H9 (cell line): ENCODE measurements at regions not wholly inside any gene's neighbourhood (a gene's known extent, or its start where the extent isn't known, plus 50 kb on each side); places are given as distances from the start of the nearest gene placed in this dataset.

Experiments used
- DNase-seq: peaks from one replicate; pipeline ENCODE4 v3.0.0-alpha.2; 2017
- H2AFZ ChIP-seq: one replicate; pipeline ENCODE4 v1.6.1; 2013; ENCODE audit warnings: mild to moderate bottlenecking, low read length, control low read depth, moderate library complexity
- H2AK5ac ChIP-seq: 2 replicates; pipeline ENCODE4 v1.6.1; 2013; ENCODE audit warnings: low read length, control low read depth, mixed read lengths; ENCODE audit not compliant: insufficient read length
- H2BK120ac ChIP-seq: one replicate; pipeline ENCODE4 v1.6.1; 2013; ENCODE audit warnings: low read depth, mild to moderate bottlenecking, low read length, control low read depth, inconsistent platforms; ENCODE audit not compliant: poor library complexity, severe bottlenecking
- H2BK12ac ChIP-seq: 2 replicates; pipeline ENCODE4 v1.6.1; 2013; ENCODE audit warnings: low read length, control low read depth, mixed read lengths, low read depth; ENCODE audit not compliant: insufficient read length
- H2BK15ac ChIP-seq: 2 replicates; pipeline ENCODE4 v1.6.1; 2013; ENCODE audit warnings: low read depth, low read length, control low read depth
- H2BK20ac ChIP-seq: one replicate; pipeline ENCODE4 v1.6.1; 2013; ENCODE audit warnings: low read depth, mild to moderate bottlenecking, low read length, control low read depth, inconsistent platforms; ENCODE audit not compliant: poor library complexity, severe bottlenecking
- H2BK5ac ChIP-seq: 2 replicates; pipeline ENCODE4 v1.6.1; 2013; ENCODE audit warnings: low read length, control low read depth, mixed read lengths; ENCODE audit not compliant: insufficient read length
- H3K14ac ChIP-seq: 2 replicates; pipeline ENCODE4 v1.6.1; 2013; ENCODE audit warnings: low read length, control low read depth; ENCODE audit not compliant: insufficient read depth
- H3K18ac ChIP-seq: 2 replicates; pipeline ENCODE4 v1.6.1; 2013; ENCODE audit warnings: low read depth, mild to moderate bottlenecking, mixed read lengths, low read length, control low read depth; ENCODE audit not compliant: insufficient read length
- H3K23ac ChIP-seq: 2 replicates; pipeline ENCODE4 v1.6.1; 2013; ENCODE audit warnings: low read length, control low read depth, mixed read lengths, low read depth; ENCODE audit not compliant: insufficient read length
- H3K23me2 ChIP-seq: 2 replicates; pipeline ENCODE4 v1.6.1; 2013; ENCODE audit warnings: low read depth, mild to moderate bottlenecking, mixed read lengths, low read length, control low read depth; ENCODE audit not compliant: insufficient read length, poor library complexity, severe bottlenecking
- H3K27ac ChIP-seq: 2 replicates; pipeline ENCODE4 v1.5.1; 2013; ENCODE audit warnings: low read length, control low read depth, mixed read lengths, low read depth; ENCODE audit not compliant: insufficient read length
- H3K27me3 ChIP-seq: 2 replicates; pipeline ENCODE4 v1.6.1; 2013; ENCODE audit warnings: low read length, control low read depth, inconsistent platforms; ENCODE audit not compliant: insufficient read depth
- H3K4ac ChIP-seq: 2 replicates; pipeline ENCODE4 v1.6.1; 2013; ENCODE audit warnings: low read depth, mild to moderate bottlenecking, control low read depth, inconsistent platforms, low read length, moderate library complexity
- H3K4me1 ChIP-seq: 2 replicates; pipeline ENCODE4 v1.6.1; 2013; ENCODE audit warnings: low read length, control low read depth, inconsistent platforms; ENCODE audit not compliant: insufficient read depth
- H3K4me2 ChIP-seq: 2 replicates; pipeline ENCODE4 v1.6.1; 2013; ENCODE audit warnings: low read length, control low read depth, mixed read lengths; ENCODE audit not compliant: insufficient read length, insufficient read depth
- H3K56ac ChIP-seq: 2 replicates; pipeline ENCODE4 v1.6.1; 2013; ENCODE audit warnings: low read depth, mild to moderate bottlenecking, mixed read lengths, low read length, control low read depth; ENCODE audit not compliant: insufficient read length
- H3K79me1 ChIP-seq: 2 replicates; pipeline ENCODE4 v1.6.1; 2013; ENCODE audit warnings: low read depth, mild to moderate bottlenecking, moderate library complexity, low read length, control low read depth, inconsistent platforms; ENCODE audit not compliant: insufficient read depth, poor library complexity, severe bottlenecking
- H3K79me2 ChIP-seq: 2 replicates; pipeline ENCODE4 v1.6.1; 2013; ENCODE audit warnings: low read length, control low read depth, inconsistent platforms; ENCODE audit not compliant: insufficient read depth
- H3K9ac ChIP-seq: 2 replicates; pipeline ENCODE4 v1.6.1; 2013; ENCODE audit warnings: low read length, control low read depth, mixed read lengths; ENCODE audit not compliant: insufficient read length; ENCODE audit errors: extremely low read depth
- H3K9me3 ChIP-seq: one replicate; pipeline ENCODE4 v1.6.1; 2013; ENCODE audit warnings: low read depth, low read length, inconsistent platforms; ENCODE audit not compliant: control insufficient read depth
- H3T11ph ChIP-seq: one replicate; pipeline ENCODE4 v1.6.1; 2013; ENCODE audit warnings: mild to moderate bottlenecking, low read length, control low read depth, inconsistent platforms
- H4K20me1 ChIP-seq: one replicate; pipeline ENCODE4 v1.6.1; 2013; ENCODE audit not compliant: control insufficient read depth, insufficient read length, insufficient read depth
- H4K5ac ChIP-seq: 2 replicates; pipeline ENCODE4 v1.6.1; 2013; ENCODE audit warnings: low read depth, mild to moderate bottlenecking, mixed read lengths, low read length, control low read depth; ENCODE audit not compliant: insufficient read length
- H4K8ac ChIP-seq: replicated peaks from 2 replicates; pipeline ENCODE4 v1.6.1; 2013; ENCODE audit warnings: low read length, control low read depth, mixed read lengths, low read depth; ENCODE audit not compliant: insufficient read length
- H4K91ac ChIP-seq: 2 replicates; pipeline ENCODE4 v1.6.1; 2013; ENCODE audit warnings: low read depth, mild to moderate bottlenecking, moderate library complexity, mixed read lengths, low read length, control low read depth; ENCODE audit not compliant: insufficient read length
- H3K27ac Mint-ChIP-seq, 3 experiments: 2 replicates in 2 of 3; 3 replicates in 1 of 3; pipeline ENCODE4 v1.8.0; 2020 to 2021; ENCODE audit warnings: mixed read lengths in 3 of 3, mild to moderate bottlenecking in 1 of 3, moderate library complexity in 1 of 3
- H3K27me3 Mint-ChIP-seq: 2 replicates; pipeline ENCODE4 v1.8.0; 2021; ENCODE audit warnings: low read depth, mild to moderate bottlenecking, moderate library complexity, mixed read lengths
- H3K36me3 Mint-ChIP-seq, 3 experiments: 2 replicates in 2 of 3; 3 replicates in 1 of 3; pipeline ENCODE4 v1.8.0; 2020 to 2021; ENCODE audit warnings: low read depth in 3 of 3, mixed read lengths in 3 of 3; ENCODE audit not compliant: insufficient read depth in 1 of 3
- H3K4me1 Mint-ChIP-seq, 2 experiments: 2 replicates each; pipeline ENCODE4 v1.8.0; 2020; ENCODE audit warnings: mixed read lengths in 2 of 2
- H3K4me3 Mint-ChIP-seq, 2 experiments: 2 replicates in 1 of 2; 3 replicates in 1 of 2; pipeline ENCODE4 v1.8.0; 2020 to 2021; ENCODE audit warnings: mild to moderate bottlenecking in 2 of 2, mixed read lengths in 2 of 2, moderate library complexity in 1 of 2
- H3K9me3 Mint-ChIP-seq, 2 experiments: 2 replicates in 1 of 2; 3 replicates in 1 of 2; pipeline ENCODE4 v1.8.0; 2020; ENCODE audit warnings: mild to moderate bottlenecking in 2 of 2, mixed read lengths in 2 of 2, moderate library complexity in 1 of 2
- WGBS: extraction: QIAGEN DNeasy Blood & Tissue Kit; methylation state at CpG from one replicate; pipeline ENCODE4 v1.1.7; 2013; ENCODE audit warnings: missing lambda C conversion rate, low lambda C conversion rate, mixed read lengths; ENCODE audit not compliant: insufficient read length; ENCODE audit errors: extremely low coverage; 5-methylcytosine and 5-hydroxymethylcytosine counted together
- TF ChIP-seq, protein P1 (sequence below): fragments of 200-600 bp; sonication (generic); conservative IDR thresholded peaks from 3 replicates; pipeline ENCODE4 v1.8.0; 2021; ENCODE audit warnings: antibody characterized with exemption, mild to moderate bottlenecking

GRCh38 chr3:8077126-8077525 lies 424.5 kb upstream of the LMCD1 start:
- H4K91ac ChIP-seq: no peak overlapping the region
- H3K4me2 ChIP-seq: no peak overlapping the region
- no peak overlapping the region for H2BK120ac ChIP-seq
- no peaks in the 10 kb centered on the region for H3K27me3 Mint-ChIP-seq
- no peak overlapping the region for H2BK15ac ChIP-seq
- H3T11ph ChIP-seq: no peak overlapping the region
- H3K36me3 Mint-ChIP-seq: no peaks in the 10 kb centered on the region
- no peak overlapping the region for H3K9ac ChIP-seq
- H2AFZ ChIP-seq: no peak overlapping the region
- no peak overlapping the region for H3K27ac Mint-ChIP-seq
- H3K4me3 Mint-ChIP-seq: no peak overlapping the region
- H2BK20ac ChIP-seq: no peak overlapping the region
- H3K79me2 ChIP-seq: no peaks in the 10 kb centered on the region
- no peak overlapping the region for H2AK5ac ChIP-seq
- H3K14ac ChIP-seq: no peak overlapping the region
- no peak overlapping the region for H3K23ac ChIP-seq
- H3K18ac ChIP-seq: no peak overlapping the region
- TF ChIP-seq, protein P1, sequence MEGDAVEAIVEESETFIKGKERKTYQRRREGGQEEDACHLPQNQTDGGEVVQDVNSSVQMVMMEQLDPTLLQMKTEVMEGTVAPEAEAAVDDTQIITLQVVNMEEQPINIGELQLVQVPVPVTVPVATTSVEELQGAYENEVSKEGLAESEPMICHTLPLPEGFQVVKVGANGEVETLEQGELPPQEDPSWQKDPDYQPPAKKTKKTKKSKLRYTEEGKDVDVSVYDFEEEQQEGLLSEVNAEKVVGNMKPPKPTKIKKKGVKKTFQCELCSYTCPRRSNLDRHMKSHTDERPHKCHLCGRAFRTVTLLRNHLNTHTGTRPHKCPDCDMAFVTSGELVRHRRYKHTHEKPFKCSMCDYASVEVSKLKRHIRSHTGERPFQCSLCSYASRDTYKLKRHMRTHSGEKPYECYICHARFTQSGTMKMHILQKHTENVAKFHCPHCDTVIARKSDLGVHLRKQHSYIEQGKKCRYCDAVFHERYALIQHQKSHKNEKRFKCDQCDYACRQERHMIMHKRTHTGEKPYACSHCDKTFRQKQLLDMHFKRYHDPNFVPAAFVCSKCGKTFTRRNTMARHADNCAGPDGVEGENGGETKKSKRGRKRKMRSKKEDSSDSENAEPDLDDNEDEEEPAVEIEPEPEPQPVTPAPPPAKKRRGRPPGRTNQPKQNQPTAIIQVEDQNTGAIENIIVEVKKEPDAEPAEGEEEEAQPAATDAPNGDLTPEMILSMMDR: no peak
- H3K27ac ChIP-seq: no peak overlapping the region
- no peak for DNase-seq
- no peaks in the 10 kb centered on the region for H3K9me3 Mint-ChIP-seq
- WGBS: no CpG with 5 or more reads among the region's 1 CpG
- no peaks in the 10 kb centered on the region for H3K4me1 Mint-ChIP-seq
- H4K20me1 ChIP-seq: no peaks in the 10 kb centered on the region
- no peak overlapping the region for H2BK12ac ChIP-seq
- no peaks in the 10 kb centered on the region for H3K27me3 ChIP-seq
- no peak overlapping the region for H4K5ac ChIP-seq
- no peak overlapping the region for H4K8ac ChIP-seq
- no peak overlapping the region for H3K56ac ChIP-seq
- no peaks in the 10 kb centered on the region for H3K9me3 ChIP-seq
- H2BK5ac ChIP-seq: no peak overlapping the region
- H3K79me1 ChIP-seq: no peaks in the 10 kb centered on the region
- no peak overlapping the region for H3K4ac ChIP-seq
- H3K4me1 ChIP-seq: no peaks in the 10 kb centered on the region
- no peaks in the 10 kb centered on the region for H3K23me2 ChIP-seq
